ENCODE measurements at regions not wholly inside any gene's neighbourhood (a gene's known extent, or its start where the extent isn't known, plus 50 kb on each side); places are given as distances from the start of the nearest gene placed in this dataset.

DNA sequence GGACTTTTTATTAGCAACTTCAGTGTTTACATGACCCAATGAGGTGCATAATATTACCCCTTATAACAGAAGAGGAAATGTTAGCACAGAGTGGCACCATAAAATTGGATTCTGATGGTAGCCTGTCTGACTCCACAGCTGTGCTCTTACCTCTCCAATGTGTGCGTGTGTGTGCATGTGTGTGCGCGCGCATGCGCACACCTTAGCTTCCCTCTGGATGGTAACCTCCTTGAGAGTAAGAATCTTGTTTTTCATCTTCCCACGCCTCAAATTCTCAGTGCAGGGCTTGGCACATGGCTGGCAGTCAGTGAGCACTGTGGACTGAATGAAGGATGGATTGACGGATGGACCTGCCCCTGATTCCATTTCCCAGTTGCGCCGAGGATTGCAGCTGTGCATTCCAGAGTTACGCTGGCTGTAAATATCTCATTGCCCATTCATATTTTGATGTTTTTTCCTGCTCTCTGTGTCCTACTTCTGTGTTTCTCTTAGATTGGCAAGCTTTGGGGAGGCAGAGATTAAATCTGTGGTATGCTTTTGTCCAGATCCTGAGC lies 99.2 kb upstream of the WASF3 start:
- H3K79me1 ChIP-seq (ENCODE audit: insufficient read depth, low read depth, low read length, poor library complexity, severe bottlenecking): no peaks in the 10 kb centered on the region
- Mint-ChIP-seq H3K36me3 (ENCODE audit: insufficient read depth in 1 of 3, low read depth in 3 of 3) (no peaks in the 10 kb centered on the region), H3K9me3 (no peaks in the 10 kb centered on the region), H3K4me1 (peaks cover 0 to 3% of the 10 kb centered on the region in 2 experiments; a peak in 2 of 4 replicates), H3K27me3 (ENCODE audit: low read depth) (peaks cover 12% of the 10 kb centered on the region), H3K27ac (no peak overlapping the region), H3K4me3 (no peak overlapping the region)
- H3K23ac ChIP-seq (ENCODE audit: insufficient read length, low read depth, low read length): no peak overlapping the region
- no peak overlapping the region for H3K18ac ChIP-seq (ENCODE audit: insufficient read length, low read depth, low read length)
- H2BK120ac ChIP-seq (ENCODE audit: low read depth, low read length, poor library complexity, severe bottlenecking): no peak overlapping the region
- H4K5ac ChIP-seq (ENCODE audit: insufficient read length, low read depth, low read length): no peak overlapping the region
- no peak overlapping the region for H2BK12ac ChIP-seq (ENCODE audit: insufficient read length, low read depth, low read length)
- H2BK5ac ChIP-seq (ENCODE audit: insufficient read length, low read length): no peak overlapping the region
- H3K27ac ChIP-seq (ENCODE audit: insufficient read length, low read depth, low read length): no peak overlapping the region
- no peak overlapping the region for H4K91ac ChIP-seq (ENCODE audit: insufficient read length, low read depth, low read length)
- no peak overlapping the region for H3K4ac ChIP-seq (ENCODE audit: low read depth, low read length)
- no peak for DNase-seq
- no peak overlapping the region for H4K8ac ChIP-seq (replicated peaks; ENCODE audit: insufficient read length, low read depth, low read length)
- no peak overlapping the region for H2BK20ac ChIP-seq (ENCODE audit: low read depth, low read length, poor library complexity, severe bottlenecking)
- H4K20me1 ChIP-seq (ENCODE audit: control insufficient read depth, insufficient read depth, insufficient read length): no peaks in the 10 kb centered on the region
- H3K56ac ChIP-seq (ENCODE audit: insufficient read length, low read depth, low read length): no peak overlapping the region
- H3K4me1 ChIP-seq (ENCODE audit: insufficient read depth, low read length): no peaks in the 10 kb centered on the region
- H3K14ac ChIP-seq (ENCODE audit: insufficient read depth, low read length): no peak overlapping the region
- H3K9me3 ChIP-seq (ENCODE audit: control insufficient read depth, low read depth, low read length): no peaks in the 10 kb centered on the region
- no peaks in the 10 kb centered on the region for H3K23me2 ChIP-seq (ENCODE audit: insufficient read length, low read depth, low read length, poor library complexity, severe bottlenecking)
- no CpG with 5 or more reads among the region's 10 CpGs for WGBS (ENCODE audit: extremely low coverage, insufficient read length, low lambda C conversion rate)
- H2AK5ac ChIP-seq (ENCODE audit: insufficient read length, low read length): no peak overlapping the region
- no peaks in the 10 kb centered on the region for H3K79me2 ChIP-seq (ENCODE audit: insufficient read depth, low read length)
- no peak overlapping the region for H3K4me2 ChIP-seq (ENCODE audit: insufficient read depth, insufficient read length, low read length)
- H2AFZ ChIP-seq (ENCODE audit: low read length): no peak overlapping the region
- no peak overlapping the region for H3K9ac ChIP-seq (ENCODE audit: extremely low read depth, insufficient read length, low read length)
- TF ChIP-seq, protein P1, sequence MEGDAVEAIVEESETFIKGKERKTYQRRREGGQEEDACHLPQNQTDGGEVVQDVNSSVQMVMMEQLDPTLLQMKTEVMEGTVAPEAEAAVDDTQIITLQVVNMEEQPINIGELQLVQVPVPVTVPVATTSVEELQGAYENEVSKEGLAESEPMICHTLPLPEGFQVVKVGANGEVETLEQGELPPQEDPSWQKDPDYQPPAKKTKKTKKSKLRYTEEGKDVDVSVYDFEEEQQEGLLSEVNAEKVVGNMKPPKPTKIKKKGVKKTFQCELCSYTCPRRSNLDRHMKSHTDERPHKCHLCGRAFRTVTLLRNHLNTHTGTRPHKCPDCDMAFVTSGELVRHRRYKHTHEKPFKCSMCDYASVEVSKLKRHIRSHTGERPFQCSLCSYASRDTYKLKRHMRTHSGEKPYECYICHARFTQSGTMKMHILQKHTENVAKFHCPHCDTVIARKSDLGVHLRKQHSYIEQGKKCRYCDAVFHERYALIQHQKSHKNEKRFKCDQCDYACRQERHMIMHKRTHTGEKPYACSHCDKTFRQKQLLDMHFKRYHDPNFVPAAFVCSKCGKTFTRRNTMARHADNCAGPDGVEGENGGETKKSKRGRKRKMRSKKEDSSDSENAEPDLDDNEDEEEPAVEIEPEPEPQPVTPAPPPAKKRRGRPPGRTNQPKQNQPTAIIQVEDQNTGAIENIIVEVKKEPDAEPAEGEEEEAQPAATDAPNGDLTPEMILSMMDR (conservative IDR thresholded peaks at IDR 0.05): no peak
- no peak overlapping the region for H2BK15ac ChIP-seq (ENCODE audit: low read depth, low read length)
- no peaks in the 10 kb centered on the region for H3K27me3 ChIP-seq (ENCODE audit: insufficient read depth, low read length)
- no peak overlapping the region for H3T11ph ChIP-seq (ENCODE audit: low read length)

Measured in H9 (cell line).